ENCODE measurements at regions not wholly inside any gene's neighbourhood (a gene's known extent, or its start where the extent isn't known, plus 50 kb on each side); places are given as distances from the start of the nearest gene placed in this dataset.

- TF ChIP-seq DEAF1 (CRISPR knock-in tag; IDR thresholded peaks at IDR 0.05) (no peak), RFX1 (IDR thresholded peaks at IDR 0.05) (no peak), SMARCC2 (IDR thresholded peaks at IDR 0.05; ENCODE audit: low read depth) (no peak)
These were observed 131.8 kb downstream of the TES start for GRCh38 chr7:116342125-116342524.

Measured in K562 (cell line).